HG03457 (cell line): ENCODE measurements at regions not wholly inside any gene's neighbourhood (a gene's known extent, or its start where the extent isn't known, plus 50 kb on each side); places are given as distances from the start of the nearest gene placed in this dataset.
"Not testable (repeated sequence)": the region's sequence is repeated elsewhere in the genome, so short reads cannot be mapped to it uniquely, and the experiment has no call there.

Source experiments
- ATAC-seq: cut with Tn5 transposase; IDR thresholded peaks from one replicate; pipeline ENCODE4 v1.9.1; 2021; ENCODE audit warnings: moderate number of reproducible peaks; ENCODE audit not compliant: unreplicated experiment

DNA sequence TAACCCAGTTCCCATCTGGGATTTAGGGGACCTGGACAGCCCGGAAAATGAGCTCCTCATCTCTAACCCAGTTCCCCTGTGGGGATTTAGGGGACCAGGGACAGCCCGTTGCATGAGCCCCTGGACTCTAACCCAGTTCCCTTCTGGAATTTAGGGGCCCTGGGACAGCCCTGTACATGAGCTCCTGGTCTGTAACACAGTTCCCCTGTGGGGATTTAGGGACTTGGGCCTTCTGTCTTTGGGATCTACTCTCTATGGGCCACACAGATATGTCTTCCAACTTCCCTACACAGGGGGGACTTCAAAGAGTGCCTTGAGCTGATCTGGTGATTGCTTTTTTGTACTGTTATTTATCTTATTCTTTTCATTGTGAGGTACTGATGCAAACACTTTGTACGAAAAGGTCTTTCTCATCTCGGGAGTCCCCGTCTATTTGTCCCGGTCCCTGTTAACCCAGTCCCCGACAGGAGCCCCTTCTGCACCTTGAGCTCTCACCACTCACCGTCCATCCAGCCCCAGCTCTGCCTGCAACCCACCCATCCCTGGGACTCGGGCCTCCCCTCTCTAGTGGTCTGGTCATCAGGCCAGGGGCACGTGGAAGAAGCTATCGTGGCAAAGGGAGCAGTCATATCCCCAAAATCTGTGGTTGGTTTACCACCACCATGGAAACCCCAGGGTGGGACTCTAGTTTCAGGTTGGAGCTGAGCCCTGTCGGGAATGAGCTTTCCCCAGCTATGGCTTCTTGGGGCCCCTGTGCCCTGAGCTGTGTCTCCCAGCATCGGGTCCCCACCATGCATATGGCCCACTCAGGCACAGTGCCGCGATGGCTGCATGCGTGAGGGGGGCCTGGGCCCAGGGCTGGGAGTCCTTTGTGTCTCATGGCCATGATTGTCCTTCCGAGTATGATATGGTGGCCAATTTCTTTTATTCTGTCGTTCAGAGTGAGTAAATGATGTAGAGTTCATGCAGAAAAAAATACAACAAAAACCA is 270.4 kb upstream of the PLCXD1 start:
- ATAC-seq = not testable (repeated sequence)

DNA sequence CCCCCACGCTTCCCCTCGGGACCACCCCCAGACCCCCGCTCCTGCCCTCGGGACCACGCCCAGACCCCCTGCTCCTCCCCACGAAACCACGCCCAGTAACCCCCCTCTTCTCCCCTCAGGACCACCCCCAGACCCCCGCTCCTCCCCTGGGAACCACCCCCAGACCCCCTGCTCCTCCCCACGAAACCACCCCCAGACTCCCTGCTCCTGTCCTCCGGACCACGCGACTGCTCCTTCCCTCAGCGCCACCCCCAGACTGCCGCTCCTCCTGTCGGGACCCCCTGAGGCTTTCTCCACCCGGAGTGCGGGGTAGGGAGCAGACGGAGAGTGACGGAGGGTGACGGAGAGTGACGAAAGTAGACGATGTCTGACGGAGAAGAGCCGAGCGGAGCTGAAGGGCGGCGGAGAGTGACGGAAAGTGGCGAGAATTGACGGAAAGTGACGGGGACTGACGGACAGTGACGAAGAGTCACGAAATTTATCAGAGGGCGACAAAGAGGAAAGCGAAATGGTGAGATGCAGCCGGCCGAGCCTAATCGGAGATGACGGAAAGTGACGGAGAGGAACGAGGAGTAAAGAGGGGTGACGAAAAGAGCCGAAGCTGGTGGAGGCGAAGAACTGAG is 267.2 kb upstream of the PLCXD1 start:
- ATAC-seq = not testable (repeated sequence)

DNA sequence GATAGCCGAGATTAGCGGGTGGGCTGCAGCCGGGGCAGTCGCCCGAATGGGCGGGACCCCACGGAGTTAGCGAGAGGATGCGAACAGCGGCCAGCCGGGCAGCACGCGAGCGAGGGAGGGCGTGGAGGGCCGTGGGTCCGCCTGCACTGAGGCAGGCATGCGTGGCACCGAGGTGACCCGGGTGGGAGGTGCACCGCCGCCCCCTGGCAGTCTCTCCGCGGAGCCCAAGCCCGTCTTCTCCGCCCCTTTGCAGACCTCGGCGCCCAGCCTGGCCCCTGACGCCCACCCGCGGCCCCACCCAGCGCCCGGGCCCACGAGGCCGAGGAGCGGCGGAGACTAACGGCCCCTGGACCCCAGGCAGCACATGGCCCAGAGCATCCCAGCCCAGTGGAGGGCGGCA is 266.7 kb upstream of the PLCXD1 start:
- not testable (repeated sequence) for ATAC-seq

DNA sequence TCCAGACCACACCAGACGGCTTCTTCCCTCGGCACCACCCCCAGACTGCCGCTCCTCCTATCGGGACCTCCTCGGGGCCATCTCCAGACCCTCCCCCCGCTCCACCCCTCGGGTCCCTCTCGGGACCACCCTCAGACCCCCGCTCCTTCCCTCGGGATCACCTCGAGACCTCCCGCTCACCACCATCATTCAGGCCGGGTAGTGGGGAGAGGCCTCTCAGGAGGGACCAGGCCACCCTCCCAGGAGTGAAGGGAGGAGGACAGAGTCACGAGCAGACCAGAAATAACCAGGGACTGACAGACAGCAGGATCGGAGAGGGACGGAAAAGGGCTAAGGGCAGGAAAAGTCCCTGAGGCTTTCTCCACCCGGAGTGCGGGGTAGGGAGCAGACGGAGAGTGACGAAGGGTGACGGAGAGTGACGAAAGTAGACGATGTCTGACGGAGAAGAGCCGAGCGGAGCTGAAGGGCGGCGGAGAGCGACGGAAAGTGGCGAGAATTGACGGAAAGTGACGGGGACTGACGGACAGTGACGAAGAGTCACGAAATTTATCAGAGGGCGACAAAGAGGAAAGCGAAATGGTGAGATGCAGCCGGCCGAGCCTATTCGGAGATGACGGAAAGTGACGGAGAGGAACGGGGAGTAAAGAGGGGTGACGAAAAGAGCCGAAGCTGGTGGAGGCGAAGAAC is 262.3 kb upstream of the PLCXD1 start:
- ATAC-seq = peak; percentile 92

DNA sequence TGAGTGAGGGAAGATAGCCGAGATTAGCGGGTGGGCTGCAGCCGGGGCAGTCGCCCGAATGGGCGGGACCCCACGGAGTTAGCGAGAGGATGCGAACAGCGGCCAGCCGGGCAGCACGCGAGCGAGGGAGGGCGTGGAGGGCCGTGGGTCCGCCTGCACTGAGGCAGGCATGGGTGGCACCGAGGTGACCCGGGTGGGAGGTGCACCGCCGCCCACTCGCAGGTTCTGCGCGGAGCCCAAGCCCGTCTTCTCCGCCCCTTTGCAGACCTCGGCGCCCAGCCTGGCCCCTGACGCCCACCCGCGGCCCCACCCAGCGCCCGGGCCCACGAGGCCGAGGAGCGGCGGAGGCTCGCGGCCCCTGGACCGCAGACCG is 261.7 kb upstream of the PLCXD1 start:
- peak; percentile 21 for ATAC-seq

DNA sequence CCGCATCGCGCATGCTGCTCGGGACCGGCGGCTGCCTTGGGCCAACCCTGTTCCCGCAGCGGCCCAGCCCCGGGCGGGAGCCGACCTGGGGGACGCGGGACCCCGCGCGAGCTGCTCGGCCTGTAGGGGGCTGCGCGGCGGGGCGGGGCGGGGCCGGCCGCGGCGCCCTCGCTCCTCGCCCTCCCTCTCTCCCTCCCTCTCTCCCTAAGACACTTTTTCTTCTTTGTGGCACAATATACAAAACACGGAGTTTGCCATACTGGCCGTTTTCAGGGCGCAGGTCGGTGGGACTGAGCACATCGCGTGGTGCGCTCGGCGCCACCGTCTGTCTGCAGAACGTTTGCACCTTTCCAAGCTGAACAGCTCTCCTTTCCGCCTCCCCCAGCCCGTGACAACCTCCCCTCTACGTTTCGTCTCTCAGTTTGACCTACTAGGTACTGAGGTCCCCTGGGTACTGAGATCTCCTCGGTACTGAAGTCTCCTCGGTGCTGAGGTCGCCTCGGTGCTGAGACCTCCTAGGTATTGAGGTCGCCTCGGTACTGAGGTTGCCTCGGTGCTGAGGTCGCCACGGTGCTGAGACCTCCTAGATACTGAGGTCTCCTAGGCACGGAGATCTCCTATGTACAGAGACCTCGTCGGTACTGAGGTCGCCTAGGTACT is 261.1 kb upstream of the PLCXD1 start:
- no peak for ATAC-seq

DNA sequence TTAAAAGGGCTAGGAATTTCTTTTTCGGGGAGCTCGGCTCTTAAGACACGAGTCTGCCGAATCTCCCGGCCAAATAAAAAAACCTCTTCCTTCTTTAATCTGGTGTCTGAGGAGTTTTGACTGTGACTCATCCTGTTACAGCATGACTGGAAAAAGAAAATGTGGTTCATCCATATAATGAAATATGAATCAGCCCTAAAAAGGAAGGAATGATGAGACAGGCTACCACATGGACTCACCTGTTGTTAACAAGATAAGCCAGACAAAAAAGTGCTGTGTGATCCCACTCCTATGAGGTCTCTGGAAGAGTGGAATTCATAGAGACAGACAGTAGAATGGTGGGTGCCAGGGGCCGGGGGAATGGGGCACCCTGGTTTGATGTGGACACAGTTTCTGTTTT is 257.0 kb upstream of the PLCXD1 start:
- ATAC-seq = not testable (repeated sequence)
